ACHN (cell line): ENCODE measurements at regions not wholly inside any gene's neighbourhood (a gene's known extent, or its start where the extent isn't known, plus 50 kb on each side); places are given as distances from the start of the nearest gene placed in this dataset.
"Not testable (repeated sequence)": the region's sequence is repeated elsewhere in the genome, so short reads cannot be mapped to it uniquely, and the experiment has no call there.

ENCODE experiments used
- DNase-seq: peaks from one replicate; pipeline ENCODE4 v3.0.0-alpha.2; 2015
- in situ Hi-C: cut with HindIII; loops from 2 replicates; pipeline ENCODE4 v1.10.0; 2017; ENCODE audit warnings: low sequenced_read_pairs, low pct_ligation_motif_present, low pct_unique_long_range_greater_than_20kb

GRCh38 chr16:64687786-64688185 lies 434.1 kb downstream of the CDH11 start:
- in situ Hi-C loops = no loop called here
- DNase-seq = no peak

- in situ Hi-C loops = no loop called here
- DNase-seq = no peak
These were observed 434.7 kb downstream of the CDH11 start for GRCh38 chr16:64687123-64687522.

DNA sequence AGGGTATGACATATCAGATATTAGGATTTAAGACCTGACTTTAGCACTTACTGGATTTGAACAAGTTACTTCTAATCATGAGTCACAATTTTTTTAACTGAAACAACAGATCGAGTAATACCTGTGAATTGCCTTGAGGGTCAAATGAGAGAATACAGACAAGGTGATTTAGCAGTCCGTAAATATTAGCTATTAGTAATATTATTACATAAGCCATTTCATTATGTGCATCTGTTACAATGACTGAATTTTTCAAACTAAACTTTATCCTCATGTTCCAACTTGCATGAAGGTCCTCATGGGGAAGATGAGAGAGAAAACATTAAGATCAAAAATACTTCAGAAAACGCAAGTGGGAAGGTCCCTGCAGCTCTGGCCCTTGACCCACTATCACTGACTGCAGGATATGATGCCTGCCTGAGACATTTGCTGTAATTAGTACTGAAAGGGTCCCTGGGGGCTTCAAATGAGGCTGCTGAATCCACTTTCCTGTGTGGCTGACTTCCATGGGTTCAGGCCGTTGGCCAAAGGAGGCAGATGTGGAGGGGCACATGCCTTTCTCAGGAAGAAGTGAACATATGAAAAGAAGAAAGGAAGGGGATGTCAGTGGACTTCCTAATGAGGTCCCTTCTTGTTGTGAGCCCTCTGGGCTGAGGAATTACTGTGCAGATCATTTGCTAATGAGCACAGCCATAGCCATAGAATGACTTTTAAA lies 441.7 kb downstream of the CDH11 start:
- DNase-seq = no peak
- in situ Hi-C loops = no loop called here

DNA sequence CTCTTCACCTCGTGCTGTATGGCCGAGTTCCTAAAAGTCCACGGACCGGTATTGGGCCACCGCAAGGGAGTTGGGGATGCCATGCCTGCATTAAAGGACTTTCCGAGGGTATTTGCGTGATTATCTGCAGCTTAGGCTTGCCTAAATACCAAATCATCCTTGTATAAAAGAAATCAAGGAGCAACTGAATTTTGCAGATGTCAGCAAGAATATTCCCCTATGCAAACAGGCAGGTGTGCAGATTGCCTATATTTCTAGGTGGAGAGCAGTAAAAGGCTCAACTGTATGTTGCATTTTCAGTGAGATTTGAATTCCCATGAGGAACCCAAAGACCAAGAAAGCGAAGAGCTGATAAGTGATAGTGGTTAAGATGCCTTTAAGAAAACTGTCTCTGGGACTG lies 452.3 kb downstream of the CDH11 start:
- in situ Hi-C loops = no loop called here
- no peak for DNase-seq

DNA sequence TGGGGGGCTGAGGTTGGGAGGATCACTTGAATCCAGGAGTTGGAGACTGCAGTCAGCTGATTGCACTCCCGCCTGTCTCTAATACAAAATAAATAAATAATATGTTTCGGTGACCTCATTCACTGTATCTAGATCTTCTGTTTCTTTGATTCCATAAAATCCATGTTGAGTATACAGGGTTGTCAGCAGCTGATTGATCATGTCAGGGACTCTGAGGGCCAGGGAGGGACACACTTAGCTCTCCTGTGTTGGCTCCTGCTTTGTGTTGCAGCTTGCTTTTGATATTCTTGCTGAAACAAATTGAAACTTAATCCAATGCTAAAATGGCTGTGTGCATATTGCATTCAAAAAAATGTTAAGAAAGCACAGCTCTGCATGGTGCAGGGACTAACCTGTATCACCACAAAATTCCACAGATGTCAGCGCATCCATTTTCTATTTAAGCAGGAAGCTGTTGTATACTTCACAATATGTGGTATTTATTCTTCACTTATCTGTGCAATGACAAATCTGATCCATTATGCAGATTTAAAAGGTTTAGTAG lies 454.5 kb downstream of the CDH11 start:
- DNase-seq = no peak
- in situ Hi-C loops = no loop called here

DNA sequence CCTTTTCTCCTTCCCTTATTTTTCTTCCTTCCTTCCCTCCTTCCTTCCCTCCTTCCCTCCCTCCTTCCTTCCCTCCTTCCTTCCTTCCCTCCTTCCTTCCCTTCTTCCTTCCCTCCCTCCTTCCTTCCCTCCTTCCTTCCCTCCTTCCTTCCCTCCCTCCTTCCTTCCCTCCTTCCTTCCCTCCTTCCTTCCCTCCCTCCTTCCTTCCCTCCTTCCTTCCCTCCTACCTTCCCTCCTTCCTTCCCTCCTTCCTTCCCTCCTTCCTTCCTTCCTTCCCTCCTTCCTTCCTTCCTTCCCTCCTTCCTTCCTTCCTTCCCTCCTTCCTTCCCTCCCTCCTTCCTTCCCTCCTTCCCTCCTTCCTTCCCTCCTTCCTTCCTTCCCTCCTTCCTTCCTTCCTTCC lies 459.6 kb downstream of the CDH11 start:
- in situ Hi-C loops = not testable (repeated sequence)

GRCh38 chr16:64659866-64660265 lies 462.0 kb downstream of the CDH11 start:
- in situ Hi-C loops = no loop called here
- DNase-seq = no peak

More for the DNA sequence above, 459.6 kb downstream of the CDH11 start:
- not testable (repeated sequence) for DNase-seq

GRCh38 chr16:64657316-64658011 lies 464.4 kb downstream of the CDH11 start:
- no peak for DNase-seq

DNA sequence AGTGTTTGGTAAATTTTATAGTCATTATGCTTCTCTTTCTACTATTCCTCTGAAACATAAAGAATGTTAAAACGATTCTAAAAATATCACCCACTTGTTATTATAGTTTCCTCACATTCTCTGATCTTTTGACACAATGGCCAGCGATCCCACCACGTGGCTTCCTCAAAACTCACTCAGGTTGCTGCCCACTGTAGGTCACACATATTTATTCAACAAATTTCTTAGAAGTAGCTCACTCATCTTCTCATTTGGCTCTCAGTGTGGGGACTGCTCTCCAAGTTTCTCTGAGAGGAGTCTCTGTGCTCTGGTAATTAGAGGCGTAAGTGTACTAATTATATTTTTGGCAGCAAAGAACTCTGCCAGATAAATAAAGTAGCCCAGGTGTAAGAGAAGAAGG lies 465.4 kb downstream of the CDH11 start:
- in situ Hi-C loops = no loop called here
- DNase-seq = no peak

More at GRCh38 chr16:64657316-64658011, 464.4 kb downstream of the CDH11 start:
- in situ Hi-C loops = no loop called here

GRCh38 chr16:64654178-64654577 lies 467.7 kb downstream of the CDH11 start:
- in situ Hi-C loops = no loop called here
- no peak for DNase-seq

DNA sequence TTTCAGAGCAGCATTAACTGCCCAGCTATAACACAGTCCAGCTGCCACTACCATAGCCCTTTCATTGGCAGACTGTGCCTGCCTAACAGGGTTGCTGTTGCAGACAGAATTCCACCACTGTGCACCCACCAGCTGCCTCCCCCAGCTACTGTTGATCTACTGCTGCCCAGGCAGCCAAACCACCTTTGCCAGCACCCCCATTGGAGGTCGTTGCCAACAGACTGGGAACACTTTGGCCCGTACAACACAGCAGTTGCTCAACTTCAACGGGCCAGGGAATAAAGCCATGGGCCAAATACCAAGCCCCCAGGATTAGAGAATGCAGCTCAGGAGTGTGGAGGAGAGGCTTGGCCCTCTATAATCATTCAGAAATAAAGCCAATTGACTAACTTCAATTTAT lies 473.6 kb downstream of the CDH11 start:
- no peak for DNase-seq
- in situ Hi-C loops = no loop called here

DNA sequence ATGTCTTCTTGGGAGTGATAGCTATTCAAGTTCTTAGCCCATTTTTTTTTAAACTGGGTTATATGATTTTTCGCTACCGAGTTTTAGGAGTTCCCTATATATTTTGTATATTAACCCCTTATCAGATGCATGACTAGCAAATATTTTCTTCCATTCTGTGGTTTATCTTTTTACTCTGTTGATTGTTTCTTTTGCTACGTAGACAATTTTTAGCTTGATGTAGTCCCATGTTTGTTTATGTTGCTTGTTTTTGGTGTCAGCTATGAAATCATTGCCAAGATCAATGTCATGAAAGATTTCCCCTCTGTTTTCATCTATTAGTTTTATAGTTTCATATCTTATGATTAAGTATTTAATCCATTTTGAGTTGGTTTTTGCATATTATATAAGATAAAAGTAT lies 480.5 kb downstream of the CDH11 start:
- DNase-seq = no peak
- in situ Hi-C loops = no loop called here

DNA sequence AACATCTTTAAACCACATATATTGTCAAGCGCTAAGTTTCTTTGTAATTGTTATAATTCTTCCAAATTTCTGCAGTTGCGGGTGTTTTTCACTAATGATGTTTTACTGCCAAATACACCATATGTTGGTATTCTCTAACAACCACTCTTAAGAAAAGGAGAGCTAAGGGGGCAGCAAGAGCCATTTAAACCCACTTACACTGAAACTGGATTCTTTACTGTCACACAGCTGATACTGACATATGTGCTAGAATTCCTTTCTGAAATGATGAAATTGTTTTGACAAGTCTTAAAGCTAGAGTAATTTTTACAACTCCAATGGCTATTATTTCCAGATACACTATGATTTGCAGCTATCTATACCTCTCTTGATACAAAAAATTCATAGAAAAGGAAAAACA lies 483.1 kb downstream of the CDH11 start:
- no peak for DNase-seq
- in situ Hi-C loops = no loop called here

DNA sequence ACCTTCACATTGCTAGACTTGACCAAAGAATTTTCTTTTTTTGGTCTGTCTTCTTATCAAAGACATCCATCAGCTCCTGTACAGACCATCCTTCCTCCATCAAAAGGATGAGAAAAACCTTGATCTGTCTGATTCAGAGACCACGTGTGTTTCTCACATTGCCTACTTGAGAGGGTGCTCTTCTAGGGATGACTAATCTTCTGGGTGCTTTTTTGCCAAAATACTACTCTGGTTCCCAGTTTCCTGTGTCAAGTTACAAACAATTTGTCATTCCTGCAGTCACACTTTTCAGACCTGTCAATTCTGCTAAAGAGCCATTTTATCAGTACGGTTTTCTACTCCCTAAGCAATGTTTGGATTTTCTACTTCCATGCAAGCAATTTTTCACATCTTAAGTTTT lies 492.2 kb downstream of the CDH11 start:
- in situ Hi-C loops = no loop called here
- DNase-seq = no peak

GRCh38 chr16:64627781-64628180 lies 494.1 kb downstream of the CDH11 start:
- in situ Hi-C loops = no loop called here
- no peak for DNase-seq

GRCh38 chr16:64627288-64627687 lies 494.6 kb downstream of the CDH11 start:
- DNase-seq = peak; percentile 19
- in situ Hi-C loops = no loop called here

DNA sequence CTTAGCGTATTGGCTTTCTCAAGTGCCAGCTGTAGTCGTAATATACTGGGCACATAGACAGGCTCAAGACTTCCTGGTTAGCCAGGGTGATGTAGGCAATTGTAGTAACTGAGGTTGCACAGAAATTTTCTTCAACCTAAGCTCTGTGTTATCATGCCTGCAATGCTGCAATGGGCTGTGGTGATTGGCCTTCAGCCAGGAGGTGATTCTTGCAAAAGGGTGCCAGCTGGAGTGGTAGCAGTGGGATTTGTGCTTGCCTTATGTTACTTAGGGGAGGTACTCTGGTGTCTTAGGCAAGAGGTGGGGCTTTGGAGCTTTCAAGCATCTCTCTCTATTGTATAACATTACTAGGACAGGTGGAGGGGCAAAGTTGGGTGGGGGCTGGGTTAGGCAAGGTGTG lies 495.1 kb downstream of the CDH11 start:
- in situ Hi-C loops = no loop called here
- no peak for DNase-seq

DNA sequence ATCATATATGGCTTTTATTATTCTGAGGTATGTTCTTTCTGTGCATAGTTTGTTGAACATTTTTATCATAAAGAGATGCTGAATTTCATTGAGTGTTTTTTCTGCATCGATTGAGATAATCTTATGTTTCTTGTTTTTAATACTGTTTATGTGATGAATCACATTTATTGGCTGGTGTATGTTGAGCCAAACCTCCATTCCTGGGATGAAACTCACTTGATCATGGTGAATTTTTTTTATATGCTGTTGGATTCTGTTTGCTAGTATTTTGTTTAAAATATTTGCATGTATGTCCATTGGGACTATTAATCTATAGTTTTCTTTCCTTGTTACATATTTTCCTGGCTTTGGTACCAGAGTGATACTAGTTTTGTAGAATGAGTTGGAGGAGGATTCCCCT lies 500.2 kb downstream of the CDH11 start:
- in situ Hi-C loops = no loop called here
- no peak for DNase-seq

GRCh38 chr16:64617836-64618476 lies 503.9 kb downstream of the CDH11 start:
- no peak for DNase-seq
- in situ Hi-C loops = no loop called here
